Epithelial cell of esophagus (primary cell): ENCODE measurements at regions not wholly inside any gene's neighbourhood (a gene's known extent, or its start where the extent isn't known, plus 50 kb on each side); places are given as distances from the start of the nearest gene placed in this dataset.
A peak's percentile ranks its signal among the peaks of the same experiment; 100 is the strongest.

Experiments
- DNase-seq: peaks from one replicate; pipeline ENCODE4 v3.0.0; 2010; ENCODE audit warnings: low read depth
- H3K4me3 ChIP-seq: 2 replicates; pipeline ENCODE4 v1.5.1; 2011; ENCODE audit warnings: mild to moderate bottlenecking, low read length, control low read depth
- TF ChIP-seq, protein P1 (sequence below): IDR thresholded peaks from 2 replicates; pipeline ENCODE4 v1.5.1; 2011; ENCODE audit warnings: low read depth, mild to moderate bottlenecking, low read length, control low read depth, inconsistent platforms; ENCODE audit not compliant: insufficient read depth; ENCODE audit errors: missing control alignments

DNA sequence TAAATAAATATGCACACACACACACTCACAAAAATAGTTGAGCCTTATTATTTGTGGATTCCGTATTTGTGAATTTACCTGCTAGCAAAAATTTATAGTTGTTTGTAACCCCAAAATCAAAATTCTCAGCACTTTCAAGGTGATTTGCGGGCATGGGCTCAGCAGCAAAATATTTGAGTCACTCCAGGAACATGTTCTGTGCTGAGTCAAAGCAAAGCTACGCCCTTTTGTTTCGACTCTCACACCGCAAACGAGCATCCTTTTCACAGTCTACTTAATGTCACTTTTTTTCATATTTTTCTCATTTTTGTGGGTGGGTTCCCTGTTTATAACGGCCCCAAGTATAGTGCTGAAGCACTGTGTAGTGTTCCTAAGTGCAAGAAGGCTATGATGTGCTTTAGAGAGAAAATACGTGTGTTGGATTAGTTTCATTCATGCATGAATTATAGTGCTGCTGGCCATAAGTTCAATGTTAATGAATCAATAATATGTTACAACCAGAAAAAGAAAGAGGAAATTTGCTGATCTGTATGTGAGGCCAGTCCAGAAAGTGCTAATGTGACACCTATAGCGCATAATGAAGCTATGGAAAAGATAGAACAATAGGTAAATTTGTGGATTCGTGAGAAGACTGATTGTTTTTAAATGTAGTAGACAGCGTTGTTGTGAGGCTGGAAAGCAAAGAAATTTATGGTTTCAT is 723.2 kb upstream of the AGA start:
- TF ChIP-seq, protein P1, sequence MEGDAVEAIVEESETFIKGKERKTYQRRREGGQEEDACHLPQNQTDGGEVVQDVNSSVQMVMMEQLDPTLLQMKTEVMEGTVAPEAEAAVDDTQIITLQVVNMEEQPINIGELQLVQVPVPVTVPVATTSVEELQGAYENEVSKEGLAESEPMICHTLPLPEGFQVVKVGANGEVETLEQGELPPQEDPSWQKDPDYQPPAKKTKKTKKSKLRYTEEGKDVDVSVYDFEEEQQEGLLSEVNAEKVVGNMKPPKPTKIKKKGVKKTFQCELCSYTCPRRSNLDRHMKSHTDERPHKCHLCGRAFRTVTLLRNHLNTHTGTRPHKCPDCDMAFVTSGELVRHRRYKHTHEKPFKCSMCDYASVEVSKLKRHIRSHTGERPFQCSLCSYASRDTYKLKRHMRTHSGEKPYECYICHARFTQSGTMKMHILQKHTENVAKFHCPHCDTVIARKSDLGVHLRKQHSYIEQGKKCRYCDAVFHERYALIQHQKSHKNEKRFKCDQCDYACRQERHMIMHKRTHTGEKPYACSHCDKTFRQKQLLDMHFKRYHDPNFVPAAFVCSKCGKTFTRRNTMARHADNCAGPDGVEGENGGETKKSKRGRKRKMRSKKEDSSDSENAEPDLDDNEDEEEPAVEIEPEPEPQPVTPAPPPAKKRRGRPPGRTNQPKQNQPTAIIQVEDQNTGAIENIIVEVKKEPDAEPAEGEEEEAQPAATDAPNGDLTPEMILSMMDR, result no peak
- DNase-seq, result peak; percentile 72
- no peak overlapping the region for H3K4me3 ChIP-seq

DNA sequence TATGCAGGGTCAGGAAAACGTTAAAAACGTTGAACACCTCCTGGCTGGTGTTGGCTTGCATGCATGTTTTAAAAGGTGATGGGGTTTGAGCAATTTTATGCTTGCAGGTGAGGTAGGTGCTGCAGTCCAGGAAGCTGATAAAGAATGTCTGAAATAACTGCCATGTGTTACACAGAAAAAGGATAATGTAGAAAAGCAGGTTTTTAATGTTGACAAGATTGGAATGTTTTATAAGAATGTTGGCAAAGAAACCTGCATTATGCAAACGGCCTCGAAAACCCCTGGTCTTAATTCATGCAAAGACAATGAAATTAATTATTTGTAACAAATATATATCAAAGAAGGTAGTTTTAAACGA is 723.7 kb upstream of the AGA start:
- no peak overlapping the region for H3K4me3 ChIP-seq
- DNase-seq, result peak; percentile 35
- TF ChIP-seq, protein P1, result no peak

DNA sequence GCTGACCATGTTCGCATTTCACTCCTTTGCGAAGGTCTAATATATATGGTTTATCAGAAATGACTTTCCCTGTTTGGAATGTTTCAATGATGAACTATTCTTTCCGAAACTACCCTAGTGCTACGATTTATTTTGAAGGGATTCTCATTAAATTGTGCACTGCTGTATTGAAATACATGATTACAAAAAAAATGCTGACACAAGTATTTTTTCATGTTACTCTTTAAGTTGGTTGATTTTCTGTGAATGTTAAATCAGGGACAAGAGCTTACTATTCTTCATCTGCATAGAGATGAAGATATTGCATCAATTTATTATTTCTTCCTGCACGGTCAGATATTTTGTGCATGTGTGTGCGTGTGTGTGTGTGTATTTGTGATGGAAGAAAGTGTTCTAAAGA is 731.5 kb upstream of the AGA start:
- DNase-seq, result no peak
- no peak overlapping the region for H3K4me3 ChIP-seq
- TF ChIP-seq, protein P1, result no peak

DNA sequence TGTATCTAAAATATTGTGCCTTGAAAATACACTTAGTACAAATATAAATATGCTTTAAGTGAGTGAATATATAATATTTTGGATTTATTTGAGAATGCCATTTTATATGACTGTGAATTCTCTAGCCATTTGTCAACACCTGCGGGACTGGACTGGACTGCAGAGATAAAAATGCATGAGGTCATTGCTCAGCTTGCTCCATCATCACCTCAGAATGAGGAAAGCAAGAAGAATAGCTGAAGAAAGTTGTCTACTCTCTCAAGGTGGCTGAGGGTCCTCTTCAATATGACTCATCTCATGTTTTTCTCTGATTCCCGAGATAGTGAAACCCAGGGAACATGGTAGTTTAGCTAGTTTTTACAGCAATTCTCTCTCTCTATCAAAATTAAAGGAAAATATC is 732.5 kb upstream of the AGA start:
- H3K4me3 ChIP-seq, result no peak overlapping the region
- TF ChIP-seq, protein P1, result no peak
- DNase-seq, result peak; percentile 61

DNA sequence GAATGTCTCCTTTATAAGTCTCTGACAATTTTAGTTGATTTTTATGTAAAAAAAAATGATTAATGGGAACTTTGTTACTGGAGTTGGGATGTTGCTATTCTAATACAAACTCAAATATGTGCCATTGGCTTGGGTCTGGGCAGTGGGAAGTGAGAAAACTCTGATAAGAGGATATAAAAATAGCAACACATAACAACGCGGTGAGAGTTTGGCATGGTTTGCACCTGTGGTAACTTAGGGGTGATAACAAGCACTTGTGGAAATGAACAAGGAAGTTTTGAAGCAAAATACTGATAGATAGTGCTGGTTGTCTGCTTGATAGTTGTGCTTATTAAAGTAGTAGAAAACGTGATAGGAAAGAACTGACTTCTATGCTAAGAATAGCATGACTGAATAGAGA is 743.3 kb upstream of the AGA start:
- TF ChIP-seq, protein P1, result no peak
- no peak for DNase-seq
- H3K4me3 ChIP-seq, result no peak overlapping the region

DNA sequence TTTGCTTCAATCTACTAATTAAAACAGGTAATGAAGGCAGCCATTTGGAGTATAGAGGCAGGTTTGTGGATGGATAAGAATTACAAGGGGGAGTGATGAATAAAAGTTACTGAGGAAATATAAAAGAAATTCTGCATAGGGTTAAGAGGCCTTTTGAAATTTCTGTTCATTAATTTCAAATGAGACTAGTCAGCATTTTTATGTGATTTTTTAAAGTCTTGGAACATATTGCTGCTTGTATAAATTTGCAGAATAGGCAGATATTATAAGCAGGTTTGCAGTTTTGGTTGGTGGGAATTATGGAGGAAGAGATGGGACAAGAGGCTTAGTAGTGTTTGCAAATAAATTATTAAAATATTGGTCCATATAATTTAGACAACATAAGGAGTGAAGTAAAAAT is 750.4 kb upstream of the AGA start:
- TF ChIP-seq, protein P1, result no peak
- H3K4me3 ChIP-seq, result no peak overlapping the region
- DNase-seq, result no peak

DNA sequence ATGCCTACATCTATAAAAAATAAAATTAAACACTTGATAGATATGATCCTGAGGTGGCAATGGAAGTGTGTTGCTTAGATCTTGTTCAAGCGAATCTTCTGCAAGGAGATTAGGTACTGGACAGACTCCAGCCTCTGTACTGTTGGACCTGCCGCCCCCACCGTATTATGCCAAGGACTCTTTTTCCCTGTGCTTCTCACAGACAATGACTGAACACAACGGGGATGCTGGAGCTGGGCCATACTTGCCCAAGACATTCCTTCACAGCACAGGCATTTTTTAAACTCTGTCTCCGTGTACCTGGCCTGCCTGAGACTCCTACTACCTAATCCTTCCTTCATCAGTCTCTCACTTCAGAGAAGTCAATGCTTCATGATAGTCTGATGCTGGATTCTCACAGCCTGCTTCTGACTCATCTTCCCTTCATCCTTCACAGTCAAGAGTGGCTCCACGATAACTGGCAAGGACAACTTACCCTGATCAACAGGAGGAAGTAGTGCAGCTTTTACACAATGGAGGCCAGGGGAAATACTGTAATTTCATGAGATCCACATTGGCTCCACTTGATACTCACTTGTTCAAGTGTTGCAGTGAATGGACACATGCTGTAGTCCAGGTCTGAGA is 754.6 kb upstream of the AGA start:
- TF ChIP-seq, protein P1, result no peak
- H3K4me3 ChIP-seq, result no peak overlapping the region
- DNase-seq, result peak; percentile 7
